Mucosa of gallbladder (tissue), 1 donor: ENCODE measurements at regions not wholly inside any gene's neighbourhood (a gene's known extent, or its start where the extent isn't known, plus 50 kb on each side); places are given as distances from the start of the nearest gene placed in this dataset.

Experiments
- DNase-seq: peaks from one replicate; pipeline ENCODE4 v3.0.0-alpha.2; 2020; ENCODE audit warnings: low spot score
- donor health status: DM: no; HTN: no; CAD: no.

- no peak for DNase-seq
Measured at GRCh38 chr6:112800439-112800838, 453.3 kb downstream of the RFPL4B start.

- DNase-seq, result no peak
Measured at GRCh38 chr6:112800916-112801315, 453.8 kb downstream of the RFPL4B start.

- no peak for DNase-seq
Measured at GRCh38 chr6:112801468-112802080, 454.4 kb downstream of the RFPL4B start.

GRCh38 chr6:112802144-112802543 lies 455.0 kb downstream of the RFPL4B start:
- no peak for DNase-seq

DNA sequence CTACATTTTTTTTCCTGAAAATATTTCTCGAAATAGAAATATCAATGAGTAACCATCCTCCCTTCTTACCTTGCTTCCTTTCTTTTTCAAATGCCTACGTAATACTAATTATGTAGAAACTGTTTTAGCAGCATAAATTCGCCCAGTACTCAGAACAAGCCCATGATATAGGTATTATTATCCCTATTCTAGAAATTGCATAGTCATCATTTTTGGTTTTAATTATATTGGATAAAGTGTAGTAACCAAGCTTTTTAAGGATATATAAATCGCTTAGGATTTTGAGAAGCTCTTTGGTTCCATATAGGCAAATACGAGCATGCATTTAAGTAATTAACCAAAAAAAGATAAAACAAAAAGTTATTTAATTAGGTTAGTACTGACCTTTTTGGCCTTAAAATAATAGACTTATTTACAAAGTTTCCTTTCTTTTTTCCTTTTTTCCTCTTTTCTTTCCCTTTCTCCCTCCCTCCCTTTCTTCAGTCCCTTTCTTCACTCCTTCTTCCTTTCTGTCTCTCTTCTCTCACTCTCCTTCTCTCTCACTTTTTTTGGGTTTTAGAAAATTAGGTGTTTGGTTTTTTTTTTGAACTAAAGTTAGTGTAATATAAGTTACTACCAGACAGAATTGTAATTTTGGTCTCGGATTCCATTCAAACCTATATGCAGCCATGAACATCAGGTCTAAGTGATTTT lies 457.7 kb downstream of the RFPL4B start:
- DNase-seq, result no peak

GRCh38 chr6:112806163-112806865 lies 459.2 kb downstream of the RFPL4B start:
- DNase-seq, result no peak

- no peak for DNase-seq
Measured at GRCh38 chr6:112821476-112821875, 474.3 kb downstream of the RFPL4B start.

DNA sequence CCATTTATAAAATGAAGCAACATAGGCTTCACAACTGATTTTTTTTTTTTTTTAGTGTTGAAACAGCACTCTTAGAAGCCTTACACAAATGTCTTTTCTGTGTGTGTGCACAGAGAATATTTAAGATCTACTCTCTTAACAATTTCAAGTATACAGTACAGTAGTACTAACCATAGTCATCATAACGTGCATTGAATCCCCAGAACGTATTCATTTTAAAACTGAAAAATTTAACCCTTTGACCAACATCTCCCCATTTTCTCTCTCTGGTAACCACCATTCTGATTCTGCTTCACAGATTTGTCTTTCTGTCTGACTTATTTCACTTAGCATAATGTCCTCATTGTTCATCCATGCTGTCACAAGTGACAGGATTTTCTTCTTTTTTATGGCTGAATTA lies 475.6 kb downstream of the RFPL4B start:
- no peak for DNase-seq

DNA sequence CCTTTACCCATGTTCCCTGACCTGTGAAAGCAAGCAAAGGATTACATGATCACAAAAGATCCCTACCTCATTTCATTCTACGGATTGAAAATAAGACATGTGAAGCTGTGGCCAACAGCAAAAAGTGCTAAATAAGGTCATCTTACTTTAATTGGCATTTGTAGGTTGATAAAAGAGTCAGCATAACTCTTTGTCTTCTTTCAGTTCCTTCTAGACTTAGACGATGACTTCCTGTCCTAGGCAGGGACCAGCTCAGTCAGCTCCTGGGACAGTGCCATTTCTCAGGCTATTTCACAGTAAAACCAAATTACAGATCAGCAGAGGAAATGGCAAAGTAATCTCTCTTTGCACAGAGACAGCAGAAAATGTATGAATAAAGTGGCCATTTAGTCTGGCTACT lies 480.7 kb downstream of the RFPL4B start:
- no peak for DNase-seq

DNA sequence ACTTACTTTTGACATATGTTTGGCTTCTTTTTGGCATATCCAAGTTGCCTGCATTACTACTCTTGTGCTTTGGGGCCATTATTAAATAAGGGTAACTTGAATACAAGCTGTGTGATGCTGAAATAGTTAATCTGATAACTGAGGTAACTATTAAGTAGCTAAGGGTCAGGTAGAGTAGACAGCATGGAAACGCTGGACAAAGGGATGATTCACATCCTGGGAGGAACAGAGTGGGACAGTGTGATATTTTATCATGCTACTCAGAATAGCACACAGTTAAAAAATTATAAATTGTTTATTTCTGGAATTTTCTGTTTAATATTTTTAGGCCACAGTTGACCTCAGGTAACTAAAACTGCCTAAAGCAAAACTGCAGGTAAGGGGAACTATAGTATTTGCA lies 483.9 kb downstream of the RFPL4B start:
- no peak for DNase-seq

DNA sequence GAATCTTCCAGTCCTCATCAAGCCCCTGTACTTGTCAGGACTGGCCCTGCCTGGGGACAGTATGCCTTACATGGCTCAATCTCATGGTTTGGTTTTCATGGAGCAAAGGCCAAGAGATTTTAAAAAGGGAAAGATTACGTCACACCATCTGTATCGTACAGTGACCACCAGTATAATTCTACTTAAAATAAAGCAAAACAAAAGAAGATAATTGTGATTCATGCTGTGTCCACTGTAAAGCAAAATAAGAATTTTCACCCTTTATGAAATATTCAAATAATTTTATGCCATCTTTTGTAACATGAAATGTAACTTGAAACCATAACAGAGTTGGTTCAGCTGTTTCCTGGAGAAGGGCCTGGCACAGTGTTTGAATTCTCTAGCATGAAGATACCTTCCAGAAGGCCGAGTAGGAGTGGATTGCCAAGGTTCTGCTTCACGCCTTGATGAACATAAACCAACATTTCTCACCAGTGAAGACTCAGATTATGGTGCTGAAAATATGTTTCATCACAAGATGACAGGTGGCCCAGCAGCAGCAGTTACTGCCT lies 486.5 kb downstream of the RFPL4B start:
- DNase-seq, result no peak

- no peak for DNase-seq
Measured at GRCh38 chr6:112835078-112835477, 487.9 kb downstream of the RFPL4B start.

DNA sequence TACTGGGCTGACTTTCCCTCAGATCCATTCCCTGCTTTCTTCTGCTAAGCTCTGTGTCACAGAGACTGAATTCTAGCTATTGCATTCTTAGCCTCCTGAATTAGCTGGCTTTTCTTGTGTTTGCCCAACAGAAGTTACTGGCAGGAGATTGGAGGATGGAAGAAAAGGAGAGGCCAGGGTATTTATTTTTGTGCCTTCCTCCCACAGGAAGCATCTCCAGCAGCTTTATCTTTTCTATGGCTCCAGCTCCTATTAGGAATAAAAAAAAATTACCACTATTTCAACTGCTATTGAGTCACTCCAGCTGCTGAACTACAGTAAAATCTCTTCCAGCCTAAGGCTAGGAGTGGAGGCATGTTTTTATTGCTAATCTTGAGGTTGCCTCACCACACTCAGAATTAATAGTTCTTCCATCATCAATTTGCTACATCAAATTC lies 492.4 kb downstream of the RFPL4B start:
- no peak for DNase-seq

- no peak for DNase-seq
Measured at GRCh38 chr6:112841553-112842329, 494.6 kb downstream of the RFPL4B start.

DNA sequence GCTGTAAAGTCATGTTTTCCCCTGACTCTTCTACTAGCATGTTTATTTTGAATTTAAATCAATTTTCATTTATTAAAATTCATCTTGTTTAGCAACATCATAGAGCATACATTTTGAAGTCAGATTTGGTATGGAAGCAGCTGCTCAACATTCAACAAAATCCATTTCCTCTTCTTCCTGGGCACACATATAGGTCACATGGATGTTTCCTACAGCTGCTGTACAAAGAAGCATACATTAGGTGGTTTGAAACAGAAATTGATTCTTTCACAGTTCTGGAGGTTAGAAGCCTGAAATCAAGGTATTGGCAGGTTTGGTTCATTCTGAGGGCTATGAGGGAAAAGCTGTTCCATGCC lies 495.2 kb downstream of the RFPL4B start:
- DNase-seq, result no peak

DNA sequence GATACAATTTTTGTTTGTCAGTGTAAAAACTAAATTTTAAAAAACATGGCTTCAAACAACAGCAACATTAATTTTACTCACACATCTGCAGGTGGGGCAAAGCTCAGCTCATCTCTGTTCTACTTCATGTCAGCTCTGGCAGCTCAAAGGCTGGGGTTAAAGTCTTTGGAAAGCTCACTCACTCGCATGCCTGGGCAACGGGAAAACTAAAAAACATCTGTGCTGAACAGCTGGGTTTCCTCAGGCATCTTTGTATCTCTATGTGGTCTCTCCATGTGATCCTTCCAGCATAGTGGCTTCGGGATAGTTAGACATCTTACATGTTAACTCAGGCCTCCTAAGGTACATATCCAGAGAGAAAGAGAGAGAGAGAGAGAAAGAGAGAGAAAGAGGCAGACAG lies 499.6 kb downstream of the RFPL4B start:
- no peak for DNase-seq

GRCh38 chr6:112851146-112851545 lies 504.0 kb downstream of the RFPL4B start:
- no peak for DNase-seq

DNA sequence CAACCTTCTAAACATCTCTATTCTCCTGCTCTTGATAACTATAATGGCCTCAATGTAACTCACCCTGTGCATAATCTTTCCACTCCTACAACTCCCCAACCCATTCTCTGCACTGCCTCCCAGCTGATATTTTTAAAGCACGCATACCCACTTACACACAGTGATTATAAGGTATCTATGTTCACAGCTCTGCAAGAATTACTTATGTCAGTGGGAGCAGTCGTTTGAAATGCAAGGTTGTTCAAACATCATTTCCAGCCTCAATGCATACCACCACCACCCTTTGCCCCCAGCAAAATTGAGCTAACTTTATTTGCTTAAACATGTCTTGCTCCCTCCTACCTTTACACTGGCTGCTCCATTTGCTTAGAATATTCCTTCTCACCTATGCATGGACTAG lies 506.0 kb downstream of the RFPL4B start:
- DNase-seq, result no peak

GRCh38 chr6:112863753-112864152 lies 516.6 kb downstream of the RFPL4B start:
- no peak for DNase-seq

GRCh38 chr6:112865131-112865530 lies 518.0 kb downstream of the RFPL4B start:
- DNase-seq, result no peak

DNA sequence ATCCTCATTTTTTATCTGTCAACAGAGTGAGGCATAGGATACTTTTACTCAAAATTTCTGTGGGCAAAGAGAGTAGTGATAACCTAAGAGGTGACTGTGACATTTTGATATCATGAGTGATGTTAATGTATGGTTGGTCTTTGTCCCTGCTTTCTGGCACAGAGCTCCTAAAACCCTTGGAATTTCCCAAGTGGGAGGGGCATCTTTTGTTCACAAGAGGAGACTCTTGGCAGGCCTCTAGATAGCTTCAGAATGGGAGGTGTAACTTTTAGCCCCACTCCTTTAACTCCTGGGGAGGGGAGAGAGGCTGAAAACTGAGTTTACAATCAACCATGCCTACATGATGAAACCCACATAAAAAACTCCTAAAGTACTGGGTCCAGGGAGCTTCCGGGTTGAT lies 527.8 kb downstream of the RFPL4B start:
- DNase-seq, result no peak
